ENCODE measurements at regions not wholly inside any gene's neighbourhood (a gene's known extent, or its start where the extent isn't known, plus 50 kb on each side); places are given as distances from the start of the nearest gene placed in this dataset.

DNA sequence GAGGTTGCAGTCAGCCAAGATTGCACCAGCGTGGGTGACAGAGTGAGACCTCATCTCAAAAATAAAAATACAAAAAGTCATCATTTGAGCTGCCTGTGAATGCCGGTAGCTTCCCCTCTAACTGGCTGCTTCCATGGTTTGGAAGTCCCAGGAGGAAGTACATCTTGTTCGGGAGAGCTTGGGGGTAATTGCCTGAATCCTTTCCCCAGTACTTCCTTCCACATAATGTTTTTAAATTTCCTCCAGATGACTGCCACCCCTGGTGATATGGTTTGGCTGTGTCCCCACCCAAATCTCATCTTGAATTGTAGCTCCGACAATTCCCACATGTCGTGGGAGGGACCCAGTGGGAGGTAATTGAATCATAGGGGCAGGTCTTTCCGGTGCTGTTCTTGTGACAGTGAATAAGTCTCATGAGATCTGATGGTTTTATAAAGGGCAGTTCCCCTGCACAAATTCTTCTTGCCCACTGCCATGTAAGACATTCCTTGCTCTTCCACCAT lies 87.2 kb downstream of the SPRING1 start:
- Histone ChIP-seq H3K4me1 (no peaks in the 10 kb centered on the region), H3K9me3 (peaks cover 23% of the 10 kb centered on the region), H3K4me2 (no peak overlapping the region), H3K27ac (no peak overlapping the region), H3K4me3 (no peak overlapping the region)
- TF ChIP-seq RFX5 (IDR thresholded peaks at IDR 0.05): no peak
- ATAC-seq (no peak), DNase-seq (ENCODE audit: low read depth in 1 of 2, low spot score in 1 of 2) (no peak), FAIRE-seq (no peak)
- 65% methylated on average over 6 of the region's 6 CpGs for WGBS (ENCODE audit: missing lambda C conversion rate)
- POLR2A ChIA-PET: no interaction called here
- CTCF ChIA-PET: no interaction called here

GRCh38 chr12:116650062-116650461 lies 87.8 kb downstream of the SPRING1 start:
- DNase-seq (ENCODE audit: low read depth in 1 of 2, low spot score in 1 of 2) (no peak), ATAC-seq (no peak), FAIRE-seq (no peak)
- TF ChIP-seq TP53 (CRISPR knock-in tag; IDR thresholded peaks at IDR 0.05) (no peak), EHF (CRISPR knock-in tag; IDR thresholded peaks at IDR 0.05) (no peak), RFX5 (IDR thresholded peaks at IDR 0.05) (no peak), RNF2 (IDR thresholded peaks at IDR 0.05; ENCODE audit: borderline replicate concordance, low read depth) (no peak), PHF8 (IDR thresholded peaks at IDR 0.05; ENCODE audit: borderline replicate concordance, low read depth) (no peak), MYC (IDR thresholded peaks at IDR 0.05; ENCODE audit: borderline replicate concordance, low read length) (no peak), CBX2 (IDR thresholded peaks at IDR 0.05; ENCODE audit: borderline replicate concordance, low read depth) (no peak), NFE2L2 (conservative IDR thresholded peaks at IDR 0.05; ENCODE audit: low read length) (no peak), HES2 (IDR thresholded peaks at IDR 0.05) (no peak), BHLHE40 (IDR thresholded peaks at IDR 0.05; ENCODE audit: low read depth, low read length) (no peak), ZSCAN20 (CRISPR knock-in tag; IDR thresholded peaks at IDR 0.05) (no peak), USF2 (IDR thresholded peaks at IDR 0.05) (no peak)
- TF ChIP-seq, protein P1, sequence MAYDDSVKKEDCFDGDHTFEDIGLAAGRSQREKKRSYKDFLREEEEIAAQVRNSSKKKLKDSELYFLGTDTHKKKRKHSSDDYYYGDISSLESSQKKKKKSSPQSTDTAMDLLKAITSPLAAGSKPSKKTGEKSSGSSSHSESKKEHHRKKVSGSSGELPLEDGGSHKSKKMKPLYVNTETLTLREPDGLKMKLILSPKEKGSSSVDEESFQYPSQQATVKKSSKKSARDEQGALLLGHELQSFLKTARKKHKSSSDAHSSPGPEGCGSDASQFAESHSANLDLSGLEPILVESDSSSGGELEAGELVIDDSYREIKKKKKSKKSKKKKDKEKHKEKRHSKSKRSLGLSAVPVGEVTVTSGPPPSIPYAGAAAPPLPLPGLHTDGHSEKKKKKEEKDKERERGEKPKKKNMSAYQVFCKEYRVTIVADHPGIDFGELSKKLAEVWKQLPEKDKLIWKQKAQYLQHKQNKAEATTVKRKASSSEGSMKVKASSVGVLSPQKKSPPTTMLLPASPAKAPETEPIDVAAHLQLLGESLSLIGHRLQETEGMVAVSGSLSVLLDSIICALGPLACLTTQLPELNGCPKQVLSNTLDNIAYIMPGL (CRISPR knock-in tag; IDR thresholded peaks at IDR 0.05; ENCODE audit: borderline replicate concordance): no peak
- TF ChIP-seq, protein P2, sequence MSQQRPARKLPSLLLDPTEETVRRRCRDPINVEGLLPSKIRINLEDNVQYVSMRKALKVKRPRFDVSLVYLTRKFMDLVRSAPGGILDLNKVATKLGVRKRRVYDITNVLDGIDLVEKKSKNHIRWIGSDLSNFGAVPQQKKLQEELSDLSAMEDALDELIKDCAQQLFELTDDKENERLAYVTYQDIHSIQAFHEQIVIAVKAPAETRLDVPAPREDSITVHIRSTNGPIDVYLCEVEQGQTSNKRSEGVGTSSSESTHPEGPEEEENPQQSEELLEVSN (IDR thresholded peaks at IDR 0.05; ENCODE audit: borderline replicate concordance, low read depth): no peak
- Histone ChIP-seq H3K4me1 (no peaks in the 10 kb centered on the region), H3K27ac (no peak overlapping the region), H3K9me3 (peaks cover 23% of the 10 kb centered on the region), H3K4me2 (no peak overlapping the region), H3K4me3 (no peak overlapping the region)
- POLR2A ChIA-PET: no interaction called here
- 55% methylated on average over 2 of the region's 2 CpGs for WGBS (ENCODE audit: missing lambda C conversion rate)
- CTCF ChIA-PET: no interaction called here

- no peak for TF ChIP-seq NPAS2 (CRISPR knock-in tag; IDR thresholded peaks at IDR 0.05; ENCODE audit: borderline replicate concordance)
- TF ChIP-seq POLR2A (IDR thresholded peaks at IDR 0.05; ENCODE audit: low read length): no peak
- TF ChIP-seq FOSB (CRISPR knock-in tag; IDR thresholded peaks at IDR 0.05): no peak
- TF ChIP-seq, protein P3, sequence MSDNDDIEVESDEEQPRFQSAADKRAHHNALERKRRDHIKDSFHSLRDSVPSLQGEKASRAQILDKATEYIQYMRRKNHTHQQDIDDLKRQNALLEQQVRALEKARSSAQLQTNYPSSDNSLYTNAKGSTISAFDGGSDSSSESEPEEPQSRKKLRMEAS (IDR thresholded peaks at IDR 0.05): no peak
- no peak for TF ChIP-seq SREBF2 (IDR thresholded peaks at IDR 0.05)
- no peak for TF ChIP-seq SMC3 (IDR thresholded peaks at IDR 0.05)
- ChIA-PET CTCF (interaction anchor here (1.6 kb wide), 1 partner anchor 62 kb away, joined by 4 read pairs; no protein-coding TSS in a partner anchor), POLR2A (no interaction called here)
- Histone ChIP-seq H3K4me3 (no peak overlapping the region), H3K9me3 (peaks cover 14% of the 10 kb centered on the region), H3K4me2 (no peak overlapping the region), H3K4me1 (no peaks in the 10 kb centered on the region), H3K27ac (no peak overlapping the region)
- no peak for ATAC-seq
- no peak for FAIRE-seq
- no peak for DNase-seq (ENCODE audit: low read depth in 1 of 2, low spot score in 1 of 2)
- WGBS (ENCODE audit: missing lambda C conversion rate): 43% methylated on average over 4 of the region's 4 CpGs
These were observed 88.6 kb downstream of the MAP1LC3B2 start for GRCh38 chr12:116647813-116648212.
